COLO829 (cell line): ENCODE measurements at regions not wholly inside any gene's neighbourhood (a gene's known extent, or its start where the extent isn't known, plus 50 kb on each side); places are given as distances from the start of the nearest gene placed in this dataset.

Experiments used
- DNase-seq: peaks from one replicate; pipeline ENCODE4 v3.0.0; 2012; ENCODE audit warnings: low spot score

DNA sequence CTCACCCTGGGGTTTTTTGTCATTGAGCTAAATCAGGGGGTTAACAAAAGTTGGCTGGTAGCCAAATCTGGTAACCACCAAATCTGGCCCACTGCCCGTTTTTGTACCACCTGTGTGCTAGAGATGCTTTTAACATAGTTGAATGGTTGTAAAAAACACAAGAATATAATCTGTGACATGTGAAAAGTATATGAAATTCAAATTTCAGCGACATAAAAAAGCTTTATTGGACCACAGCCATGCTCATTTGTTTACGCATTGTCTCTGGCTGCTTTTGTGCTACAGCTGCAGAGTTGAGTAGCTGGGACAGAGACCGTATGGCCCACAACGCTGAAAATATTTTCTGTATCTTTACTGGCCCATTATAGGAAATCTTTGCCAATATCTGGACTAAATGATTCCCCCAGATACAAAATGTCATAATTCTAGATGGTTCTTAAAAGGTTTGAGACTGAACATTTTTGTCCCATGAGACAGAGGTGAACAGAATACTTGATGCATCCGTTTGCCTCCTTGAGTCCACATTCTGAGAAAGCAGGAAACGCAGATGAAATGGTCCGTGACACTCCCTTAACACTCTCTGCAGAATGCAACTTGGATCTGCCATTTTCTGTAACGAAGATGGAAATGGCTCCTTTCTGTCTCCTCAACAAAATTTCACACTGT lies 120.9 kb upstream of the PDZRN3 start:
- DNase-seq, result no peak

DNA sequence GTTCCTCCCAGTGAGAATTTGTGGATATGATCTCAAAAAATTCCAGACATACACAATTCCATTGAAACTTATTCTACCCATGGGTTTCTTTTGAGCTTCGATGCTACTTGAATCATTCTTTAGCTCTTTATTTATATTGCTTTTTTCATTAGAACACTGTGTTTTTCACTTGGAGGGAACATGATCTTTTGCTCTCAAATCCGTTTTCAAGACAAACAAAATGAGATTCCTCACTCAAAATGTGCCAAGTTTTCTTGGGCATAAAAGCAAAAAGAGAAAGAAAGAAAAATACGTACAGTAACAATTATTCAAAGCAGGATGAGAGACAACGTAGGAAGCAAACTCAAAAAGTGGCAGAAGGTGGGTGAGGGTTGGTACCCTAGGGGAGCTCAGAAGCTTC lies 118.8 kb upstream of the PDZRN3 start:
- DNase-seq, result no peak

DNA sequence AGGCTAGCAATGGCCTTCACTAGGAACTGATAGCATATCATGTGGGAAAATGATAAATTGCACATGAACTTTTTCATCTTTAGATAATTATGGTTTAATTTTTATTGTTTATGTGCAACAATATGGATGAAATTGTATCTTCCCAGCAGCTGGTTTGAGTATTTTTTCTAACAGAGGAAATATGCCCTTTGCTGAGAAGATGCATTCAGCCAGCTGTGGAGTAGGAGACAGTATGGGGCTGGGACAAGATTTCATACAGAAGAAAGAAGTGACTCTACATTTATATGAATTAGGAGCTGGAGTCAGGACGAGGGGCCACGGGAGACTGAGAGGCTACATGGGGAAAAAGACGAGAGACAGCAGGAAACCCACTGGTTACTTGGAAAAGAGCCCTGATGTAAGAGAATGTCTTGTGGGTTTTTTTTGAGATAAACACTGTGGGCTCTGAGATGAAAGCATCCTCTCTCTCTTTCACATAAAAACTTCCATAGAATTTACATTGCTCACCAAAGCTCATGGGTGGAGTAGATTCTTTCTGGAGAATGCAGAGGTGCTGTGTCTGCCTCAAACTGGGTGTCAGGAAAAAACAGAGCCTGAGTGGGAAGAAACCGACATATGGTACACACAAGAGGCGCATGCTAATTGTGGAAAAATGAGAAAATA lies 115.2 kb upstream of the PDZRN3 start:
- no peak for DNase-seq

DNA sequence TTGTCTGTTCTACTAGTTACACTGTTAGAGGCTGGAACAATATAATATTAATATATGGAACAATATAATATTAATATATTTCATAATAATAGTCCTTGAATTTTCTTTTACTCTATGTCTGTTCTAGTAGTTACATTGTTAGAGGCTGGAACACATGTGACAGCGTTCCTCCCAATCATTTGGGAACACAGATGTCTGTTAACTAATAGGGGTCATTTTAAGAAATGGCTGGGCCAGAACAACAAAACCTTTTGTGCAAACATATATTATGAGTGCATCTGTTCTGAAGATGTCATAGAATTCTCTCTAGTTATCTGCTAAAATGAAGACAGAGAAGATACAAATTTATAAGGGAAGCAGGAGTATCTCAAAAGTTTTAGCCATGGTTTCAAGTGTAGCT lies 114.0 kb upstream of the PDZRN3 start:
- no peak for DNase-seq

DNA sequence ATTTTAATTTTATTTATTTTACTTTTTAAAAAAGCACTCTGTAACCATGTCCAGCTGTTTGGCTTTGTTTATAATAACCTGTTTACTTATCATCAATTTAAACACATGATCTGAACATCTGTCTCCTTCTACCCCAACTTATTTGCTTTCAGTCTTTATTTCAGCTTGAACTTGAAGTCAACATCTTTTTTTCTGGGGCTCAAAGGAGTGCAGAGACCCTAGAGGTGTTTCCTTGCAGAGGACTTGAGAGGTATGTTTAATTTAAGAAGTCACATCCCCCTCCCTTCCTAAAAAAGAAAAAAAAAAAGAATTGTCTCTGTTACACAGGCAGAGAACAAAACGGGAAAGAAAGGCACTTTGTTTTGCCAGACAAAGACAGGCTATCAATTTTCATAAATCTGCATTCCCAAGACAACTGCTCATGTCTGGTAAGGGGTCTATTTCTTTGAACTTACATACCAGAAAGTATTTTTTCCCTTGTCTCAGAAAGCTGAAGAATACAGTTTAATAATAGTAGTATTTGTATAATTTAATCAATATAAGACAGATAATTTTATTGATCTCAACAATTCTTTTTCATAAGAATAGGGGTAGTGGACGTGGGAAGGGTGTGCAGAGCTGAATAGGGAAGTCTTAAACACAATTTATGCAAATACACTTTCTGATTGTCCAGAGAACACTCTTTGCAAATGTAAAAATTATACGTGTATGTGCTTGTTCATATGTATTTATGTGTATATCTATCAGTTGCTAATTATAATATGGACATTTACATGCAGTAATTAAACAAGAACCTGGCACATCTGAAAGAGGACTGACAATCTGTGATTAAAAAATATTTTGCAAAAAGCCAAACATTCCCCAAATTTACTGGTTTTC lies 109.7 kb upstream of the PDZRN3 start:
- no peak for DNase-seq

DNA sequence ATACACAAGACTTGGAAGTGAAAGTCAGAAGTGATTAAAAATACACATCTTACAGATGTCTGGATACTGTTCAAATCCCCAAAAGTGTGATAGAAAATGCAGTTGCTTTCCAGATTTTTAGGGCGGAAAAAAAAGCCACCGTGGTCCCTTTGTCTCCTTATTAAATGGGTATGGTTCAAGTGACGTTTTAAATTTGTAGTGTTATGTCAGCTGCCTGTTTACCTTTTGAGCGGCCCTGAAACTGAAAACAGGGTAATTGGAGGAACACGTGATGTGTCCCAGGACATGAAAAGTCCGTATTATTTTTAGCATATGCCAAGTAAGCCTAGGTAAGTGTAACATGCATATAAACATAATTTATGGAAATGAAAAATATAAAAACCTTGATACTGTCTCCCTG lies 109.0 kb upstream of the PDZRN3 start:
- no peak for DNase-seq

DNA sequence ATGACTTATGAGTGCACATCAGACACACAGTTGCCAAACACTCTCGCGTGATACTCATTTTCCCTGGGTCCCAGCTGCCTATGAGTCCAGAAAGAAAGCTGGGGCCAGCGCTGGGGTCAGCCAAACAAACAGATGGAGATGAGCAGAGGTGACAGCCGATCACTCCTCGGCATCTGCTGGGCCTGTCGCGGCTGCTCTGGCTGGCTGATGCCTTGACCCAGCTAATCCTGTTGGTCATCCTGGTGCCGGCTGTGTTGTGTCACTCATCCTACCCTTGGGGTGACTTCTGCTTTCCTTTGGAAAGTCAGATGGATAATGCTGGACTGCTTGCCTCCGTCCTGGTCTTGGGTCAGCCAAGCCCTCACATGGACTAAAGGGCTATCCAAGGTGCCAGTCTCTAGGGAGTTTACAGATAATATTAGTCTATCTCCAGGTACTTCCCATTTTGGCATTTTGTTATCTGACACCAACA lies 105.3 kb upstream of the PDZRN3 start:
- no peak for DNase-seq

DNA sequence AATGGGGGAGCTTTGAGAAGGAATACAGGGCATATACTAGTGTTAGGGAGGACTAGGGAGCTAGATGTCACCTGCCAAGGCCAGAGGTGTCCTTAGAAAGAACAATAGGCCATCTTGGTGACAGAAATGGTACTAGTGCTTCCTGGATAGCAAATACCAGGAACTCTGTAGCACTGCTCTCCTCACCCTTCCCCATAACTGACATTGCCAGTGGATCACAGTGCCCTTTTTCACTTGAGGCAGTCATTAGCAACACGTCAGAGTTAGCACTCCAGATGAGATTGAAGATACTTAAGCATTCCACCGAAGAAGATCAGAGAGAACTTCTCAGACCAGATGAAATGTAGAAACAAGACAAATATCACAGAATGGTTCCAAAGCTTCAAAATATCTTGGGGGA lies 103.1 kb upstream of the PDZRN3 start:
- no peak for DNase-seq

DNA sequence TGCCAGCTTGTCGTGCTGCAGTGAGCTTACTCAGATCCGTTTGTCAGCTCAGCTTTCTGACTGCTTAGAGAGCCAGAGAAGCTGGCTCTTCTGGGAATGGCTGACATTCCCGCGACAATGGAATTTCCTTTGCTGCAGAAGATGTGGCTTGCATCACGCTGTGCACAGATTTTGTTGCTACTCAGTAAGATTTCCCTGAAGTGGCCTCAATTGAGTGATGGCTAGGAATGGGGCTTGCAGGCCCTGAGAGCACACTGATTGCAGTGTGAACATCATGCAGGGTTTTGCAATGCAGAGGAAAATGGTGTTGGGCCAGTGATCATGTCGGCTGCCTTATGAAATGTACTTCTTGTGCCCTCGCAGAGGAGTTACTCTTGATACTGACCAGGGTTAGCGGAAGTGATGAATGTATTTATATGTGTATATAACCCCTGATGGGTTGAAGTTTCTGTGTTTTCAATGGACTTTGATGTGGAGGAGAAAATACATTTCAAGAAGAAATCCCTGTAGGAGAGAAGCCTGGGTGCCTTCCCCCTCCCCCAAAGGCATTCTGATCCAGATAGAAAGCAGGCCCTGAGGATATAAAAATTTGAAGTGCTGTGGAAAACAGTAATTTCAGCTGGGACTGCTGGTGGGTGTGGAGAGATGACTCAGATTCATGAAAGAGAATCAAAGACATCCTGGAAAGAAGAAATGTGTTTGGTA lies 102.5 kb upstream of the PDZRN3 start:
- DNase-seq, result peak; percentile 59

DNA sequence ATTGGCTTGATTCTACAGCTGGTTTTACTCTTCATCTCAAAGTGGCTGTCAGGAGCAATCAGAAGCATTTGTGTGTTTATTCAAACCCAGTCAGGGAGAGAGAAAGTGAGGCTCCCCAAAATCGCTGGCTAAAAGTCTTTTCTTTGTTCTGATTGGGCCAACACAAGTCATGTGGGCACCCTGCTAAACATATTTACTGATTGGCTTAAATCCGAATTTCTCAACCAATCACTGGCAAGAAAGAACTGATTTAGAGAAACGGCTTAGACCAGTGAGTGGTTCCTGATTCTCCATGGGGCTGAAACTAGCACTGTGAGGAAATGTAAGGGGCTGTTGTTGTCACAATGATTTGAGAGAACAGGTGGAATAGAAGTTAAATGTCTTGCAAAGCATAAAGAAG lies 98.9 kb upstream of the PDZRN3 start:
- no peak for DNase-seq

DNA sequence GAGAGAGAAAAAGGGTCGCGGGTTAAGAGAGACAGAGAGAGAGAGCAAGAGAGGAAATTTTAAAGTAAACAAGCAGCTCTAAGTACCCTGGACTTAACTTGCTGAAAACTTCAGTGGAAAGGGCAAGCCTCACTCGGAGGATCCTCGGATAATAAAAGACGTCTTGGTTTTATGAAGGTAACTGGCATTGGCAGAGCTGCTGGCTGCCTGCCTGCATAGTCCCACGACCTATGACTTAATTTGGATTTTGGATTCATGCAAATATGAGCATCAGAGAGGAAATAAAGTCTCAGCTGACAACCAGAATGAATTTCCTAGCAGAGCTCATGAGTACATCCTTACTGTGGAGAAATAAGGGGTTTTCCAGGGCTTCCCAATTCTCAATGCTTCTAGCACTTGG lies 95.1 kb upstream of the PDZRN3 start:
- no peak for DNase-seq

DNA sequence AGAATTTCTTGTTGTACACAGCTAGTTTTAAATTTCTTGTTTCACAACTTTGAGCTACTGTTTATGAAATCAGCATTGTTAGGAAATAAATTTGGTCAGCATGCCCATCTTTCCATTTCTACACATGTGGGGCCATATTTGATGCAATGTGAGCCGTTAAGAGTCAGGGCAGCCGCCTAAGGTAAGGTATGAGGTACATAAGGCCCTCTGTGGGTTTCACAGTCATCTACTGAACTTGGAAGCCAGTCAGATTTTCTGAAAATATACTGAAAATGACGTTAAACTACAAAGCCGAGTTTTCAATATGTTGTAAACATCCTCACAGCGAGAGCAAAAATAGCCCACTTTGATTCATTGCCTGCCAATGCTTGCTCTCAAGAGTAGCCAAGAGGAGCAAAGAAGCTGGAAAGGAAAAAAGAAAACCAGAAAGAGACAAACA lies 94.7 kb upstream of the PDZRN3 start:
- no peak for DNase-seq

DNA sequence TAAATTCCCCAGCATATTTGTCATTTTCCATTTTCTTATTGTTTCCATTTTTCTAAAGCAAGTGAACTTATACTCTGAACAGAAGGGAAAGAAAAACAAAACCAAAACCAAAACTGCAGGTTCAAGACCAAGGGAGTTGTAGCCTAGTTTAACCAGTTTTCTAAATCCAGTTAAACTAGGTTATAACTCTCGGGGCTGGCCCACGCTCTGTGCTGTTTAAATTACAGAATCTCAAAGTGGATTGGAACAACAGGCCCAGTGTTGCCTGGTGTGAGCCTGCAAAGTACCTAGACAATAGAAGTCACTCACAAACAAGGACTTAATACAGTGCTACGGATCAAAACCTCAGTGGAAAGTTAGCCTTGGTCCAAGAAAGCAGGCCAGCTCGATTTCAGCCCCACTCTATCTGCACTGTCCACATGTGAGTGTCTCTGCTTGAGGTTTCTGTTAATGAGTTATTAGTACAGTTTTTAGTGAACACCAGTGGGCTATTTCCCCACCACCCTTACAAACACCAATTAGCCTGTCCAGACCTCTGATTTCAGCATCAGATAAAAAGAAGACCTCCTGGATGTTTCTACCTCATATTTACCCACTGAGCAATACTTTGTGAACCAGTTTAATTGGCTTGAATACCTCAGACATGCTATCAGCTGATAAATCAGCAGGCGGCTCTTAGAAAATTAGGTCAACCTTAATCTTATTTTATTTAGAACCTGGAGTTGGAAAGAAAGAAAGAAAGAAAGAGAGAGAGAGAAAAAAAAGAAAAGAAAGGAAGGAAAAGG lies 93.8 kb upstream of the PDZRN3 start:
- DNase-seq, result peak; percentile 13

DNA sequence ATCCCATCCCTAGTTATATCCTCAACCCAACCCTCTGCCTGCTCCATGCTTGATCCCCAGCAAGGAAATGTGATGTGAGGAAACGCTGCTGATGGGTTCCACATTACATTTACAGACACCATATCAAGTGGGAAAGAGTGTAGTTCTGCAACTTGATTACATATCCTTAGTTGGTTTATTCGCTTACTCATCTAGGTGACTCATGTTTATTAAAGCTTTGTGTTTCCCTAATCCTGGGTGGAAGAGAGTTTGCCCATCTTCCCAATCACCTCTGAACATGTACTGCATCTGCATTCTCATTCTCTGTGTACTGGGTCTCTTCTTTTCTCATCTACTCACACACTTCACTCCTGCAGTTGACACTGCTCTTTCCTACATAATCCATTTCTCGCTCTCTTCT lies 91.7 kb upstream of the PDZRN3 start:
- DNase-seq, result no peak

DNA sequence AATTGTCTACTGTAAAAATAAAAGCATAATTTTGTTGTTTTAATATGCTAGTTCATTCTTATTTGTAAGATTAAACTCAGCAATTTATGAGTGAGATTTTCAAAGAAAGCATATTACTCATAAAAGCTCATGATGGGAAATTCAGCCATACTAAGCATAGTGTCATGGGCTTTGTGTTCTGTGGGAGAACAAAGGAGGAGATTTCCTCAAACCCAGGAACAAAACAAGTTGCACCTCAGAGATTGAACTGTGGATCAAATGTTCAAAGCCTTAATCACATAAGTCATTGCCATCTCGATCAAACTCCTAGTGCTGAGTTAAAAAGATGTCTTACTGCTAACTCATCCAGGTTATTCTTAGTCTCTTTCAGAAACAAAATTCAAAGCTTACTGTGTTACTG lies 85.6 kb upstream of the PDZRN3 start:
- no peak for DNase-seq

DNA sequence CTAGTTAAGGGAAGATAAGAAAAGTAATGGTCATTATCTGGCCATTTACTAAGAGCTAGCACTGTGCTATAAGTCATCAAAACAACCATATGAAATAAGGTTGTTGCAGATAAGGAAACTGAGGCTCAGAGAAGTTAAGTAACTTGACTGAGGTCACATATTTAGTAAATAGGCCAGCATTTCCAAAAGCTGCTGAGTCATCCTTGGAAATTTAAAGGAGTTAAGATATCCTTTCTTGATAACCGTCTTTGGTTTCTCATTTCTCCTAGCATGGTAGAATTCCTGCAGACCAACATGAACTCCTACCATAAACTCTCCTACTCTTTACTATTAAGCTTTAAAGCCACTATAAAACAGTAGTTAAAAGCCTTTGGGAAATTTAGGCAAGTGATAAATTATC lies 85.0 kb upstream of the PDZRN3 start:
- no peak for DNase-seq

DNA sequence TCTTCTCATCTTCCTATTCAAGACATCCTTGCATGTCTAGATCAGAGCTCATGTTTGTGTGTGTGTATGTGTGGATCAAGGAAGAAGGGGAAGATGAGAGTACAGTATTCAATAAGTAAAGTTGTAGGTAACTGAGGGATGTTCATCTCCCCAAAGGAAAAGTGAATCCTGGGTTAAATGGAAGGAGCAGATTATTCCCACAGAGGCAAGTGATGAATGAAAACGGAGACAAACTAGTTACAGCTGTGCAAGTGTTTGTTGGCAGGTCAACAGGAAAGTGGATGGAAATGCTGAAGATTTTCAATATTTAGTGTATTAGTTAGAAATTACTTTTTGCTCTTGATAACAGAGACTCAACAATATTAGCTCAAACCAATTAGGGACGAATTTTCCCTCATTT lies 84.2 kb upstream of the PDZRN3 start:
- no peak for DNase-seq

DNA sequence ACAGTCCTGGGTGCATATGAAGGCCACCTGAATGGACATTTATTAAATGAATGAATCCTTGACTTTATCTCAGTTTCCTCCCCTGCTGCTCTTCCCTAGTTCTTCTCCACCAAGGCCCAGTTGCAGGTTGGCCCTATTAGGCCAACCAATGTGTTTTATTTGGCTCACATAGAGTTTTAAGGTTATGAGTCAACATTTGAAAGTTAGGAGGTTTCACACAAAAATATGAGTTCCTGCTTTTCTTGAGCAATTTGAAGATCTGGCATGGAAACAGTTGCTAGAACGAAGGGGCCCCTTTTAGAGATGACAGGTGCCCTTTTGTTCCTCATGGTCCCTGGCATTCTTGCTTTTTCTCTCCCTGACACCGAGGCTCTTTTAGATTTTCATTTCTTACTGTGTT lies 83.0 kb upstream of the PDZRN3 start:
- no peak for DNase-seq

DNA sequence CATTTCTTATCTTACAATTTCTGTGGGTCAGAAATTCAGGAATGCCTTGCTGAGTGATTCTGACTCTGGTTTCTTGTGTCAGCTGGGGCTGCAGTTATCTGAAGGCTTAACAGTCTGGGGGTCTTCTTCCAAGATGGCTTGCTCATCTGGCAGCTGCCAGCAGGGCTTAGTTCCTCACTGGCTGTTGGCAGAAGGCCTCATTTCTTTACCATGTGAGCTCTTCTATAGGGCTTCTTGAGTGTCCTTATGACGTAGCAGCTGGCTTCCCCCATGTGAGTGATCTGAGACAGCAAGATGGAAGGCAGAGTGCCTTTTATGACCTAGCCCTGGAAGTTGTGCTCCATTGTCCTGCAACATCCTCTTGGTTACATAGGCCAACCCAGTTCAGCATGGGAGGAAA lies 82.0 kb upstream of the PDZRN3 start:
- no peak for DNase-seq

DNA sequence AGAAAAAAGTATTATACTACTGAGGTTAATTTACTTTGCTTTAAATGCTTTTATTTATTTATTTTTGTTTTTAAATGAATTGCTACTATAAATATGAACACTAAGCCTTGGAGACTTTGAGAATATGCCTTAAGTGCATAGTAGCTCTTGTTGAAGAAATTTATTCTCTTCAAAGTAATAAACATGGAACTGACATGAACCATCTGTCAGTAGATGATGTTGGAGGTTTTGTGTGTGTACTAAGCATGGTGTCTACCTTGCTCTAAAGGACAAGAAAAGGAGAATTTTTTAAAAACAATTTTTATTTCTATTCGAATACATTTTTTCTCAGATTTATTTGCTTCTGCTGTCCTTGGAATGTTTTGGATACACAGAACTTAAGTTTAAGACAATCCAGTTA lies 81.1 kb upstream of the PDZRN3 start:
- DNase-seq, result no peak

DNA sequence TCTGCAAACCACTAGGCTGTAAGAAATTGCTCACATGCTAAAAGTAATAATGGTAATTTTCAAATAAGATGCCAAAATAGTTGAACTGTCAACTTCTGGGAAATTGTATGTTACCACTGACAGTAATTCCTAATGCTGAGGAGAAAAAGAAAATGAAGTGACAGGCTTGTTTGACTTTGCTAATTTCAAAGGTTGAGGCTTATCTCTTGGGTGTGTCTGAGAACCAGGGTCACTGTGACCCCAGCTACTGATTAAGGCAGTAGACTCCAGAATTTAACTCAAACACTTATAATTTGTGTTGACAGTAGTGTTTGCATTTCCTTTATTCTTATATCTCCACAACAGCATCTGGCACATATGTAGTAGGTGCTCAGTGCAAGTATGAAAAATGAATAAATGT lies 74.6 kb upstream of the PDZRN3 start:
- no peak for DNase-seq

DNA sequence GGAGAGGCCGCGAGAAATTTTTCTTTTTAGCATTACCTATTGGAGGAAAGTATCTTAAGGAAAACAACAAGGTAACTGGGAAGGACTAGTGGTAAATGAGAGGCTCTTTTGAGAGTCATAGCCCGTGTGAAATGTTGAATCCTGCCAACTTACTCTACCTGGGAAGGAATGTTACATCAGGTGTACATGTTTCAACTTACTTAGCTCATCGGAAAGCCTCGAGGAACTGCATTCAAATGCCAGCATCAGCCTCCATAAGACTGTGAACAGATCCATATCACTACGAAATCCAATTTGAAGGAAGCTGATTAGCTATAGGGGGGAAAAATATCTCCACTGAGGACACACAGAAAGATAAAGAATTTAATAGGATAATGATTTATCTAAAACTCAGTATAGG lies 72.3 kb upstream of the PDZRN3 start:
- no peak for DNase-seq
